Neural crest cell (in vitro differentiated cells): ENCODE measurements at regions not wholly inside any gene's neighbourhood (a gene's known extent, or its start where the extent isn't known, plus 50 kb on each side); places are given as distances from the start of the nearest gene placed in this dataset.

Experiments used
- DNase-seq: peaks from one replicate; pipeline ENCODE4 v3.0.0; 2021; ENCODE audit warnings: low read depth, mixed read lengths, low spot score
- H3K27ac Mint-ChIP-seq: one replicate; pipeline ENCODE4 v1.8.0; 2021; ENCODE audit warnings: mild to moderate bottlenecking, mixed read lengths; ENCODE audit not compliant: unreplicated experiment
- H3K27me3 Mint-ChIP-seq: 2 replicates; pipeline ENCODE4 v1.8.0; 2021; ENCODE audit warnings: low read depth, mild to moderate bottlenecking, mixed read lengths
- H3K36me3 Mint-ChIP-seq: 2 replicates; pipeline ENCODE4 v1.8.0; 2021; ENCODE audit warnings: low read depth, mild to moderate bottlenecking, mixed read lengths
- H3K4me1 Mint-ChIP-seq: 2 replicates; pipeline ENCODE4 v1.8.0; 2021; ENCODE audit warnings: mixed read lengths
- H3K4me3 Mint-ChIP-seq: one replicate; pipeline ENCODE4 v1.8.0; 2021; ENCODE audit warnings: mild to moderate bottlenecking, mixed read lengths
- H3K9me3 Mint-ChIP-seq: 2 replicates; pipeline ENCODE4 v1.8.0; 2021; ENCODE audit warnings: mixed read lengths
- TF ChIP-seq, protein P1 (sequence below): fragments of 200-600 bp; sonication (generic); conservative IDR thresholded peaks from 2 replicates; pipeline ENCODE4 v1.5.0; 2021; ENCODE audit warnings: antibody characterized with exemption, mild to moderate bottlenecking

DNA sequence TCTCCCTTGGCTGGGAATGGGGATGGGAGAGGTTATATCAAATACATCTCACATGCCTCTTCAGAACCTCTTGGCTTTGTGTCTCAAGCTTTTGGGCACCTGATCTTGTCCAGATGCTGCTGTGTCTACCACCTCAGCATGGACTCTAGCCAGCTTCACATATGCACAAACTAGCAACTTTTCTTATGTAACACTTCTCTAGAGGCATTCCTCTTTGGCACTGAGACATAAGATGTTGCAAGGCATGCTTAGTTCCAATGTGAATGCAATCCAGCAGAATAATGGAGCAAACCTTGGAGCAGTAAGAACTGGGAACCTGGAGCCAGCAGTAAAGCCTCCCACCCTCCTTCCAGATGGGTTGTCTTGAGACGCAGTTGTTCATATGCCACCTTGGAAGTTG, 113.4 kb upstream of the TMEM47 start:
- Mint-ChIP-seq H3K4me1 (peaks cover 13% of the 10 kb centered on the region), H3K36me3 (no peaks in the 10 kb centered on the region), H3K9me3 (peaks cover 3% of the 10 kb centered on the region), H3K27me3 (no peaks in the 10 kb centered on the region), H3K4me3 (no peak overlapping the region), H3K27ac (no peak overlapping the region)
- DNase-seq = no peak
- TF ChIP-seq, protein P1, sequence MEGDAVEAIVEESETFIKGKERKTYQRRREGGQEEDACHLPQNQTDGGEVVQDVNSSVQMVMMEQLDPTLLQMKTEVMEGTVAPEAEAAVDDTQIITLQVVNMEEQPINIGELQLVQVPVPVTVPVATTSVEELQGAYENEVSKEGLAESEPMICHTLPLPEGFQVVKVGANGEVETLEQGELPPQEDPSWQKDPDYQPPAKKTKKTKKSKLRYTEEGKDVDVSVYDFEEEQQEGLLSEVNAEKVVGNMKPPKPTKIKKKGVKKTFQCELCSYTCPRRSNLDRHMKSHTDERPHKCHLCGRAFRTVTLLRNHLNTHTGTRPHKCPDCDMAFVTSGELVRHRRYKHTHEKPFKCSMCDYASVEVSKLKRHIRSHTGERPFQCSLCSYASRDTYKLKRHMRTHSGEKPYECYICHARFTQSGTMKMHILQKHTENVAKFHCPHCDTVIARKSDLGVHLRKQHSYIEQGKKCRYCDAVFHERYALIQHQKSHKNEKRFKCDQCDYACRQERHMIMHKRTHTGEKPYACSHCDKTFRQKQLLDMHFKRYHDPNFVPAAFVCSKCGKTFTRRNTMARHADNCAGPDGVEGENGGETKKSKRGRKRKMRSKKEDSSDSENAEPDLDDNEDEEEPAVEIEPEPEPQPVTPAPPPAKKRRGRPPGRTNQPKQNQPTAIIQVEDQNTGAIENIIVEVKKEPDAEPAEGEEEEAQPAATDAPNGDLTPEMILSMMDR = no peak

DNA sequence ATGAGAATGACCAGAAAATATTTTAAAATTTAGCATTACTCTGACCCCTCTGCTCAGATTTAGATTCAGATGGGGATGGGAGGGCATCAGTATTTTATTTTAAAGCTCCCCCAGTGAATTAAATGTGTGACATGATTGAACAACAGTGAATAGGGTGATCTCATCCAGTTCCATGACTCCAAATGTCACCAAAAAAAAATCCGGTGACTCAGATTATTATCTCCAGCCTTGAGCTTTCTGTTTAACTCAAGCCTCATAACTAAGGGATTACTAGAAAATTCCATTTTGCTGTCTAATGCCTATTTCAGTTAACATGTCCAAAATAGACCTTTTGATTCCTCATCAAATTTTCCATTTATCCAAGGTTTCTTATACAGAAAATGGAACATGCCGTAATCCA, 121.8 kb upstream of the TMEM47 start:
- Mint-ChIP-seq H3K36me3 (no peaks in the 10 kb centered on the region), H3K27ac (no peak overlapping the region)
- DNase-seq = no peak

DNA sequence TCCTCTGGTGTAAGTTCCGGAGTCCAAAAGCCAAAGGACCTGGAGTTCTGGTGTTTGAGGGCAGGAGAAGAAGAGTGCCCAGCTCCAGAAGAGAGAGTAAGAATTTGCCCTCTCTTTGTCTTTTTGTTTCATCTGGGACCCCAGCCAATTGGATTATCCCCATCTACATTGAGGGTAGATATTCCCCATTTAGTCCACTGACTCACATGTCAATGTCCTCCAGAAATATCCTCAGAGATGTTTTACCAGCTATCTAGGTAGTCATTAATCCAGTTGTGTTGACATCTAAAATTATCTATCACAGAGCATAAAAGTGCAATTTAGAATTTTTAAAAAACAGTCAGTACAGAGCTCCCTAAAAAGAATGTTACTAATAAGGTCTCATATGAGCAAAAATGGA, 132.9 kb upstream of the TMEM47 start:
- H3K27ac Mint-ChIP-seq = no peak overlapping the region
- no peaks in the 10 kb centered on the region for H3K27me3 Mint-ChIP-seq

More for the DNA sequence above, 121.8 kb upstream of the TMEM47 start:
- no peaks in the 10 kb centered on the region for H3K9me3 Mint-ChIP-seq
- no peak overlapping the region for H3K4me3 Mint-ChIP-seq
- TF ChIP-seq, protein P1 = no peak
- H3K4me1 Mint-ChIP-seq = no peaks in the 10 kb centered on the region
- H3K27me3 Mint-ChIP-seq = no peaks in the 10 kb centered on the region

DNA sequence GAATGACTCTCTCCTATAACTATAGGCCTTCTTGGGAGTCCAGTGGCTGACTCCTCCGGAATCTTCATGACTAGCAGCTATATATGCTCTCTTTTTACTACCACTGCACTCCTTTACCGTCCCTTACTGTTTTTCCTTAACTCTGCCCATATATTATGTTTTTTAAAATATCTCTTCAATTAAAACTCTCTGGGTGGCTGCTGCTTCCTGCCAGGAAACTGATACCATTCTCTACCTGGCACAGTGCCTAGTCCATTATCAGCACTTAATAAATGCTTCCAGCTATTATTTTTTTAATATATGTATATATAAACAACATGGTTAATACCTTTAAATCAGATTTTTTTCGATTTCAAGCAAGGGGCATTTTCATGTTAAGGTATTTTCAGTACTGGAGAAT, 136.6 kb upstream of the FAM47B start:
- H3K27ac Mint-ChIP-seq = no peak overlapping the region
- H3K4me3 Mint-ChIP-seq = no peak overlapping the region
- no peaks in the 10 kb centered on the region for H3K27me3 Mint-ChIP-seq
- peaks cover 6% of the 10 kb centered on the region for H3K9me3 Mint-ChIP-seq
- no peaks in the 10 kb centered on the region for H3K36me3 Mint-ChIP-seq
- H3K4me1 Mint-ChIP-seq = peaks cover 2% of the 10 kb centered on the region
- TF ChIP-seq, protein P1 = no peak
- no peak for DNase-seq

More for the DNA sequence above, 132.9 kb upstream of the TMEM47 start:
- Mint-ChIP-seq H3K9me3 (peaks cover 6% of the 10 kb centered on the region), H3K4me3 (no peak overlapping the region), H3K36me3 (no peaks in the 10 kb centered on the region), H3K4me1 (no peaks in the 10 kb centered on the region)
- DNase-seq = no peak
- TF ChIP-seq, protein P1 = no peak

DNA sequence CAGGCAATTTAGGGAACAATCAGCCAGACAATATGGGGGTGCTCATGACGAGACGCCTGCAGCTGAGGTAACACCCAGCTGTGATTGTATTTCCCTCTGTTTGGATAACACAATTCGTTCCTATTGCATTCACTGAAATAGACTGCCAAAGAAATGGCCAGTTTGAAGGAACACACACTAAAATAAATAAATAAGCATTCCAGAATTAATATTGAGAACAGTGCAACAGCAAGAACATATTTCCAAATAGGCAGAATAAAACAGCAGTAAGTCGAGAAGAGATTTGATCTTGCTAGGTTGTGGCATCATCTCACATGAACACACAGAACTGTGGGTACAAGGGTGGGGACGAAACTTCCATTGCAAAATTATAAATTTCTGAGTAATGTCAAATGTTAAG, 133.5 kb upstream of the FAM47B start:
- H3K4me1 Mint-ChIP-seq = peaks cover 5% of the 10 kb centered on the region
- TF ChIP-seq, protein P1 = no peak
- H3K9me3 Mint-ChIP-seq = peaks cover 2% of the 10 kb centered on the region
- H3K36me3 Mint-ChIP-seq = no peaks in the 10 kb centered on the region
- H3K27me3 Mint-ChIP-seq = no peaks in the 10 kb centered on the region
- no peak for DNase-seq
- H3K27ac Mint-ChIP-seq = no peak overlapping the region
- H3K4me3 Mint-ChIP-seq = no peak overlapping the region

DNA sequence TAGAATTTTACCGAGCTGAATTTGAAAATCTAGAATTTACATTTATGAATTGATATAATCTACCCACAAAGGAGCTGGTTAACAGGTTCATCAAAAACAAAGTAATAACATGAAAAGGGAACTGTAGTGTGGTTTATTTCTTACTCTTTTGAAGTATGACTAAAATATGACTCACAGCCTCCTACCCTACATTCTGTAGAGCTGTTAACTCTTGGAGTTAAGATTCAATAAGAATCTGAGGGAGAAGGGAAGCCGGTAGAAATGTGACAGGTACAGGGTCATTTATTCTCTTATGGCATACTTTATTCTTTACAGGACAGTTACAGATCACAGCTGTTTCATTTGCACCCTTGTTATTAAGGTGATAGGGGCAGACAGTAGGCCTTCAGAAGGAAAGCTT, 132.2 kb upstream of the FAM47B start:
- H3K9me3 Mint-ChIP-seq = peaks cover 2% of the 10 kb centered on the region
- DNase-seq = no peak
- TF ChIP-seq, protein P1 = no peak
- H3K27ac Mint-ChIP-seq = no peak overlapping the region
- H3K4me3 Mint-ChIP-seq = no peak overlapping the region
- peaks cover 5% of the 10 kb centered on the region for H3K4me1 Mint-ChIP-seq
- no peaks in the 10 kb centered on the region for H3K36me3 Mint-ChIP-seq
- no peaks in the 10 kb centered on the region for H3K27me3 Mint-ChIP-seq
